Hepatocyte (in vitro differentiated cells): ENCODE measurements at regions not wholly inside any gene's neighbourhood (a gene's known extent, or its start where the extent isn't known, plus 50 kb on each side); places are given as distances from the start of the nearest gene placed in this dataset.
"Not testable (repeated sequence)": the region's sequence is repeated elsewhere in the genome, so short reads cannot be mapped to it uniquely, and the experiment has no call there.

Source experiments
- DNase-seq: peaks from one replicate; pipeline ENCODE4 v3.0.0-alpha.2; 2016; ENCODE audit warnings: low spot score
- H2AFZ ChIP-seq: fragments of 200-600 bp; sonication (generic); 2 replicates; pipeline ENCODE4 v1.6.0; 2016; ENCODE audit warnings: antibody characterized with exemption, mild to moderate bottlenecking
- H3K27ac ChIP-seq: fragments of 200-600 bp; sonication (generic); 2 replicates; pipeline ENCODE4 v1.5.1; 2016; ENCODE audit warnings: mild to moderate bottlenecking
- H3K27me3 ChIP-seq: fragments of 200-600 bp; sonication (generic); 2 replicates; pipeline ENCODE4 v1.6.1; 2016
- H3K36me3 ChIP-seq: fragments of 200-600 bp; sonication (generic); replicated peaks from 2 replicates; pipeline ENCODE4 v1.5.1; 2016; ENCODE audit warnings: low read depth; ENCODE audit not compliant: insufficient read depth
- H3K4me1 ChIP-seq: fragments of 200-600 bp; sonication (generic); 2 replicates; pipeline ENCODE4 v1.5.1; 2016; ENCODE audit warnings: mild to moderate bottlenecking, moderate library complexity; ENCODE audit not compliant: insufficient read depth
- H3K4me2 ChIP-seq: fragments of 200-600 bp; sonication (generic); 2 replicates; pipeline ENCODE4 v1.6.0; 2016
- H3K4me3 ChIP-seq: fragments of 200-600 bp; sonication (generic); 2 replicates; pipeline ENCODE4 v1.5.1; 2016; ENCODE audit warnings: mild to moderate bottlenecking
- H3K79me2 ChIP-seq: fragments of 200-600 bp; sonication (generic); 2 replicates; pipeline ENCODE4 v1.6.0; 2017; ENCODE audit warnings: mild to moderate bottlenecking
- H3K9me2 ChIP-seq: fragments of 200-600 bp; sonication (generic); replicated peaks from 2 replicates; pipeline ENCODE4 v1.6.0; 2017; ENCODE audit warnings: mild to moderate bottlenecking; ENCODE audit not compliant: insufficient read depth
- H3K9me3 ChIP-seq: fragments of 200-600 bp; sonication (generic); 2 replicates; pipeline ENCODE4 v1.5.1; 2016; ENCODE audit warnings: low read depth, mild to moderate bottlenecking
- H4K20me1 ChIP-seq: fragments of 200-600 bp; sonication (generic); 2 replicates; pipeline ENCODE4 v1.6.0; 2016; ENCODE audit warnings: mild to moderate bottlenecking; ENCODE audit not compliant: insufficient read depth, poor library complexity, severe bottlenecking
- EZH2 ChIP-seq: fragments of 200-600 bp; sonication (generic); IDR thresholded peaks from 2 replicates; pipeline ENCODE4 v1.6.1; 2016; ENCODE audit warnings: antibody characterized with exemption, mild to moderate bottlenecking, borderline replicate concordance
- EZH2phosphoT487 ChIP-seq: fragments of 200-600 bp; sonication (generic); IDR thresholded peaks from one replicate; pipeline ENCODE4 v1.6.1; 2018; ENCODE audit warnings: antibody characterized with exemption, mild to moderate bottlenecking, low read depth, moderate library complexity; ENCODE audit not compliant: unreplicated experiment, severe bottlenecking
- WGBS: methylation state at CpG from one replicate; pipeline ENCODE4 v1.1.6; 2016; ENCODE audit warnings: low lambda C conversion rate; ENCODE audit errors: missing lambda C conversion rate; 5-methylcytosine and 5-hydroxymethylcytosine counted together
- TF ChIP-seq, protein P1 (sequence below): fragments of 200-600 bp; sonication (generic); IDR thresholded peaks from 2 replicates; pipeline ENCODE4 v1.5.1; 2016; ENCODE audit warnings: antibody characterized with exemption, mild to moderate bottlenecking; ENCODE audit not compliant: poor library complexity

GRCh38 chr15:69616558-69616957 lies 163.9 kb downstream of the RPLP1 start:
- no peak overlapping the region for H3K4me3 ChIP-seq
- no peak for TF ChIP-seq EZH2phosphoT487
- TF ChIP-seq EZH2: no peak
- TF ChIP-seq, protein P1, sequence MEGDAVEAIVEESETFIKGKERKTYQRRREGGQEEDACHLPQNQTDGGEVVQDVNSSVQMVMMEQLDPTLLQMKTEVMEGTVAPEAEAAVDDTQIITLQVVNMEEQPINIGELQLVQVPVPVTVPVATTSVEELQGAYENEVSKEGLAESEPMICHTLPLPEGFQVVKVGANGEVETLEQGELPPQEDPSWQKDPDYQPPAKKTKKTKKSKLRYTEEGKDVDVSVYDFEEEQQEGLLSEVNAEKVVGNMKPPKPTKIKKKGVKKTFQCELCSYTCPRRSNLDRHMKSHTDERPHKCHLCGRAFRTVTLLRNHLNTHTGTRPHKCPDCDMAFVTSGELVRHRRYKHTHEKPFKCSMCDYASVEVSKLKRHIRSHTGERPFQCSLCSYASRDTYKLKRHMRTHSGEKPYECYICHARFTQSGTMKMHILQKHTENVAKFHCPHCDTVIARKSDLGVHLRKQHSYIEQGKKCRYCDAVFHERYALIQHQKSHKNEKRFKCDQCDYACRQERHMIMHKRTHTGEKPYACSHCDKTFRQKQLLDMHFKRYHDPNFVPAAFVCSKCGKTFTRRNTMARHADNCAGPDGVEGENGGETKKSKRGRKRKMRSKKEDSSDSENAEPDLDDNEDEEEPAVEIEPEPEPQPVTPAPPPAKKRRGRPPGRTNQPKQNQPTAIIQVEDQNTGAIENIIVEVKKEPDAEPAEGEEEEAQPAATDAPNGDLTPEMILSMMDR: no peak
- H3K4me2 ChIP-seq: no peak overlapping the region
- no peaks in the 10 kb centered on the region for H3K36me3 ChIP-seq
- H2AFZ ChIP-seq: no peak overlapping the region
- no peaks in the 10 kb centered on the region for H3K9me2 ChIP-seq
- DNase-seq: no peak
- no peaks in the 10 kb centered on the region for H3K4me1 ChIP-seq
- no peaks in the 10 kb centered on the region for H3K9me3 ChIP-seq
- no peaks in the 10 kb centered on the region for H4K20me1 ChIP-seq
- H3K79me2 ChIP-seq: no peaks in the 10 kb centered on the region
- WGBS: 86% methylated on average over 3 of the region's 3 CpGs
- H3K27me3 ChIP-seq: no peaks in the 10 kb centered on the region
- H3K27ac ChIP-seq: no peak overlapping the region

DNA sequence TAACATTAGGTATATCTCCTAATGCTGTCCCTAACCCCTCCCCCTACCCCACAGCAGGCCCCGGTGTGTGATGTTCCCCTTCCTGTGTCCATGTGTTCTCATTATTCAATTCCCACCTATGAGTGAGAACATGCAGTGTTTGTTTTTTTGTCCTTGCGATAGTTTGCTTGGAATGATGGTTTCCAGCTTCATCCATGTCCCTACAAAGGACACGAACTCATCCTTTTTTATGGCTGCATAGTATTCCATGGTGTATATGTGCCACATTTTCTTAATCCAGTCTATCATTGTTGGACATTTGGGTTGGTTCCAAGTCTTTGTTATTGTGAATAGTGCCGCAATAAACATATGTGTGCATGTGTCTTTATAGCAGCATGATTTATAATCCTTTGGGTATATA lies 164.5 kb downstream of the RPLP1 start:
- 86% methylated on average over 4 of the region's 4 CpGs for WGBS

GRCh38 chr15:69623392-69624154 lies 171.0 kb downstream of the RPLP1 start:
- Histone ChIP-seq H3K9me3 (no peaks in the 10 kb centered on the region), H2AFZ (no peak overlapping the region), H3K79me2 (no peaks in the 10 kb centered on the region), H3K4me1 (no peaks in the 10 kb centered on the region), H3K4me2 (no peak overlapping the region), H3K9me2 (no peaks in the 10 kb centered on the region), H3K27me3 (no peaks in the 10 kb centered on the region), H3K36me3 (no peaks in the 10 kb centered on the region), H3K27ac (no peak overlapping the region), H4K20me1 (no peaks in the 10 kb centered on the region), H3K4me3 (no peak overlapping the region)
- WGBS: 76% methylated on average over 3 of the region's 3 CpGs
- TF ChIP-seq EZH2: no peak
- no peak for DNase-seq

More for the DNA sequence above, 164.5 kb downstream of the RPLP1 start:
- not testable (repeated sequence) for H3K79me2 ChIP-seq, H3K27ac ChIP-seq, H3K27me3 ChIP-seq, H3K4me1 ChIP-seq, H2AFZ ChIP-seq, H3K9me2 ChIP-seq, H3K36me3 ChIP-seq, DNase-seq, H4K20me1 ChIP-seq, H3K4me2 ChIP-seq, H3K9me3 ChIP-seq, H3K4me3 ChIP-seq

GRCh38 chr15:69624155-69624520 lies 171.5 kb downstream of the RPLP1 start:
- Histone ChIP-seq H3K36me3 (no peaks in the 10 kb centered on the region), H3K4me3 (no peak overlapping the region), H4K20me1 (no peaks in the 10 kb centered on the region), H3K79me2 (no peaks in the 10 kb centered on the region), H3K9me2 (no peaks in the 10 kb centered on the region), H2AFZ (no peak overlapping the region), H3K27me3 (peaks cover 1% of the 10 kb centered on the region), H3K4me2 (no peak overlapping the region), H3K9me3 (no peaks in the 10 kb centered on the region), H3K4me1 (no peaks in the 10 kb centered on the region), H3K27ac (no peak overlapping the region)
- 98% methylated on average over 2 of the region's 2 CpGs for WGBS
- TF ChIP-seq, protein P1: no peak
- no peak for TF ChIP-seq EZH2
- TF ChIP-seq EZH2phosphoT487: no peak
- DNase-seq: no peak
